ENCODE measurements at regions not wholly inside any gene's neighbourhood (a gene's known extent, or its start where the extent isn't known, plus 50 kb on each side); places are given as distances from the start of the nearest gene placed in this dataset.

DNA sequence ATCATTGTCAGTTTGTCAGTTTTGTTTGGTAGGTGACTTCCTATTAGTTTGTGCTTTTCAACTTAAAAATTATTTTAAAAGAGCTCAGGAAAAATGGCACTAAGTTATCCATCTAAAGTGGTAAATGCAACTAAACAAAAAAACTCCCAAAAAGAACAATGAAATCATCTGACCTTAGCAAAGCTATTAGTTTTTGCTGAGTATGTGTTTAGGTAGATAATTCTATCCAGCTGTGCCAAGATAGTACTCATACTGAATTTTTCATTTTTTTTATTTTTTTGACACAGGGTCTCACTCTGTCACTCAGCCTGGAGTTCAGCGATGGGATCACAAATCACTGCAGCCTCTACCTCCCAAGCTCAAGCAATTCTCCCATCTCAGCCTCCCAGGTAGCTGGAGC lies 645.3 kb downstream of the TBC1D4 start:
- H2AFZ ChIP-seq (ENCODE audit: low read depth), result no peak overlapping the region
- no peaks in the 10 kb centered on the region for H4K20me1 ChIP-seq (ENCODE audit: insufficient read depth)
- no peak overlapping the region for H3K9ac ChIP-seq
- H3K36me3 ChIP-seq (ENCODE audit: insufficient read depth), result no peaks in the 10 kb centered on the region
- H3K27ac ChIP-seq, result no peak overlapping the region
- TF ChIP-seq, protein P1, sequence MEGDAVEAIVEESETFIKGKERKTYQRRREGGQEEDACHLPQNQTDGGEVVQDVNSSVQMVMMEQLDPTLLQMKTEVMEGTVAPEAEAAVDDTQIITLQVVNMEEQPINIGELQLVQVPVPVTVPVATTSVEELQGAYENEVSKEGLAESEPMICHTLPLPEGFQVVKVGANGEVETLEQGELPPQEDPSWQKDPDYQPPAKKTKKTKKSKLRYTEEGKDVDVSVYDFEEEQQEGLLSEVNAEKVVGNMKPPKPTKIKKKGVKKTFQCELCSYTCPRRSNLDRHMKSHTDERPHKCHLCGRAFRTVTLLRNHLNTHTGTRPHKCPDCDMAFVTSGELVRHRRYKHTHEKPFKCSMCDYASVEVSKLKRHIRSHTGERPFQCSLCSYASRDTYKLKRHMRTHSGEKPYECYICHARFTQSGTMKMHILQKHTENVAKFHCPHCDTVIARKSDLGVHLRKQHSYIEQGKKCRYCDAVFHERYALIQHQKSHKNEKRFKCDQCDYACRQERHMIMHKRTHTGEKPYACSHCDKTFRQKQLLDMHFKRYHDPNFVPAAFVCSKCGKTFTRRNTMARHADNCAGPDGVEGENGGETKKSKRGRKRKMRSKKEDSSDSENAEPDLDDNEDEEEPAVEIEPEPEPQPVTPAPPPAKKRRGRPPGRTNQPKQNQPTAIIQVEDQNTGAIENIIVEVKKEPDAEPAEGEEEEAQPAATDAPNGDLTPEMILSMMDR (conservative IDR thresholded peaks at IDR 0.05; ENCODE audit: low read depth, low read length), result no peak
- H3K27me3 ChIP-seq (ENCODE audit: insufficient read depth, low read depth), result no peaks in the 10 kb centered on the region
- H3K4me1 ChIP-seq (ENCODE audit: low read depth, poor library complexity, severe bottlenecking), result no peaks in the 10 kb centered on the region
- no peak overlapping the region for H3K4me2 ChIP-seq
- H3K79me2 ChIP-seq (ENCODE audit: insufficient read depth, low read depth), result no peaks in the 10 kb centered on the region
- no peak overlapping the region for H3K4me3 ChIP-seq (IDR thresholded peaks at IDR 0.05; ENCODE audit: insufficient read depth, low read depth, low read length)

DNA sequence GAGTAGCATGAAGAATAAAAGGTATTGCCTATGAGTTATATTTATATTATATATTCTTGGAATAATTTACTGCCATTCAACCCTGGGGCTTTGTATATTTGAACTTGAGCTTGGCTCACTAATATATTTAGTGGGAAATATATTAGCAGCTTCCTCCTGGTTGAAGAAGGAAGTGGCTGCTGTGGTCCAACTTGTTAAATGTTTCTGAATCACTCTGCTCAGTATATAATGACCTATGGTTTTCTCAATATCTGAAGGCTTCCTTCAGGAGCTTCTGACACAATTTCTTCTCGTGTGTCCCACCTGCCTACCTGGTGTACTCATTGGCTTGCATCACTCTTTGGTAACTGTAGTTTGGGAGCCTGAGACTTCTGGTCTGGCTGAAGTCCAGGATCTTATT lies 646.4 kb downstream of the TBC1D4 start:
- Histone ChIP-seq H3K27me3 (ENCODE audit: insufficient read depth, low read depth) (no peaks in the 10 kb centered on the region), H3K4me2 (no peak overlapping the region), H3K9ac (no peak overlapping the region), H2AFZ (ENCODE audit: low read depth) (no peak overlapping the region), H3K79me2 (ENCODE audit: insufficient read depth, low read depth) (no peaks in the 10 kb centered on the region), H4K20me1 (ENCODE audit: insufficient read depth) (no peaks in the 10 kb centered on the region), H3K4me3 (IDR thresholded peaks at IDR 0.05; ENCODE audit: insufficient read depth, low read depth, low read length) (no peak overlapping the region), H3K27ac (no peak overlapping the region), H3K36me3 (ENCODE audit: insufficient read depth) (no peaks in the 10 kb centered on the region), H3K4me1 (ENCODE audit: low read depth, poor library complexity, severe bottlenecking) (no peaks in the 10 kb centered on the region)
- TF ChIP-seq, protein P1 (conservative IDR thresholded peaks at IDR 0.05; ENCODE audit: low read depth, low read length), result no peak

DNA sequence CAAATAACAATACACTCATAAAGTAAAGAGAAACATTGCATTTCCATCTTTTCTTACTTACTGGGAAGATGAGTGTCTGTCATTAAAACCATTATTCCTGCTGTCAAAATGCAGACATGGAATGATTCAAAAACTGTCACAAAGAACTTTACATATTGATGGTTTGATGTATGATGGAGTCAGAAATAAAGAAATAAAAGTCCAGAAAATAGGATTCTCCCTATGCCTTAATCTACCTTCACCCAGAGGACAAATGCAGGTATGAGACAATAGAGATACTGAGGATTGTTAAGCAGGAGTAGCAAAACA lies 656.1 kb downstream of the TBC1D4 start:
- Histone ChIP-seq H3K4me2 (no peak overlapping the region), H3K4me1 (ENCODE audit: low read depth, poor library complexity, severe bottlenecking) (no peaks in the 10 kb centered on the region), H3K27ac (no peak overlapping the region), H4K20me1 (ENCODE audit: insufficient read depth) (no peaks in the 10 kb centered on the region), H3K36me3 (ENCODE audit: insufficient read depth) (no peaks in the 10 kb centered on the region), H3K79me2 (ENCODE audit: insufficient read depth, low read depth) (no peaks in the 10 kb centered on the region), H3K4me3 (IDR thresholded peaks at IDR 0.05; ENCODE audit: insufficient read depth, low read depth, low read length) (no peak overlapping the region), H2AFZ (ENCODE audit: low read depth) (no peak overlapping the region), H3K27me3 (ENCODE audit: insufficient read depth, low read depth) (no peaks in the 10 kb centered on the region), H3K9ac (no peak overlapping the region)
- TF ChIP-seq, protein P1 (conservative IDR thresholded peaks at IDR 0.05; ENCODE audit: low read depth, low read length), result no peak

DNA sequence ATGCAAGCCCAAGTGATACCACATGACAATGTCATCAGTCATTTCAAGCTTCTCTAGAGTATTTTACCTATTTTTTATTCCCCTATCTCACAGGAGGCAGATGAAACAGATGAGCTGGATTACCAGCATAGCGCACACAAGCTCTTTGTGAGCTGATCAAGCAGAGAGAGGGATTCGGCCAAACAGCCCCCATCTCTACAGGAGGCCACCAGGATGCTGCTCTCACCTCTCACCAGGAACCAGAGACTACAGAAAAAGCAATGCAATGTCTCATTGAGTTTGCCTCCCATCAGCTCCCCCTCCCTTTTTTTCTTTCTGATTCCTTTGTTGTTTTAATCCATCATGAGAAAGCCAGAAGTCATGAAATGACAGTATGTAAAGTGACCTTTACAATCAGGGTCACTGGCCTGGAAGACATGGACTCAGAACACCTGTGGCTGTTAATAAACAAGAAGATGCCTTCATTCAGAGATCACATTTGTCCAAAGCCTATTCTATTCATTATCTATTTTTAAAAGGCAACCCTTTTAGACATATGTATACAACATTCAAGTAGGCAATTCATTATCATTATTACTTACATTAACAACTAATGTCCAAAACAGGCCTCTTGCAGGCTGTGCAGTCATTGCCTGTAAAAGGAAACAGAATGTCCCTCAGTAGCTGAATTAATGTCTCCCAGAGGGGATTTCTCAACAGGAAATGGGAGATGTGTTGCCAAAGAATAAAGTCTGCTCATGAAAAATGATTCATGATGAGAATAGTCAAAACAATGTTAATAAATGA lies 656.6 kb downstream of the TBC1D4 start:
- no peaks in the 10 kb centered on the region for H3K79me2 ChIP-seq (ENCODE audit: insufficient read depth, low read depth)
- H3K27me3 ChIP-seq (ENCODE audit: insufficient read depth, low read depth), result no peaks in the 10 kb centered on the region
- H3K4me3 ChIP-seq (IDR thresholded peaks at IDR 0.05; ENCODE audit: insufficient read depth, low read depth, low read length), result no peak overlapping the region
- TF ChIP-seq, protein P1 (conservative IDR thresholded peaks at IDR 0.05; ENCODE audit: low read depth, low read length), result no peak
- no peaks in the 10 kb centered on the region for H4K20me1 ChIP-seq (ENCODE audit: insufficient read depth)
- H3K4me1 ChIP-seq (ENCODE audit: low read depth, poor library complexity, severe bottlenecking), result no peaks in the 10 kb centered on the region
- no peaks in the 10 kb centered on the region for H3K36me3 ChIP-seq (ENCODE audit: insufficient read depth)
- no peak overlapping the region for H3K9ac ChIP-seq
- H2AFZ ChIP-seq (ENCODE audit: low read depth), result no peak overlapping the region
- H3K27ac ChIP-seq, result no peak overlapping the region
- H3K4me2 ChIP-seq, result no peak overlapping the region

All from KMS-11 (cell line).